ENCODE measurements at regions not wholly inside any gene's neighbourhood (a gene's known extent, or its start where the extent isn't known, plus 50 kb on each side); places are given as distances from the start of the nearest gene placed in this dataset.

DNA sequence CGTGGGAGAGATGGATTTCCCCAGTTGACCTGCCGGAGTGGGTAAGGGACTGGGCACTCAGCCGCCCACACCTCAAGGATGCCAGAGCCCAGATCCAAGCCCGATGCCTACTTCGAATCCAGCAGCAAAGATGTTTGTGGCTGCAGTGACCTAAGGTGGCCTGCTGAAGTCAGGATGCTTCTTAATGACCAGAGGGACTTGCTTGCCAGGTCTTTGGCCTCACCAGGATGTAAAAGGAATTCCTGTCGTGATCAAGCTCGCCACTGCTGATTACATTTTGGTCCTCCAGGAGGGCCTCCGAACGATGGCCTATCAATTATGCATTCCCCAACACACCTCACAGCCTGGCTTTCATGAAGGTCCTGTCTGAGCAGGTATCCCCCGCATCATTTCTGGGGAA, 349.5 kb upstream of the ZMIZ1 start:
- TF ChIP-seq CTCF (conservative IDR thresholded peaks at IDR 0.05 in 1 of 2, IDR thresholded peaks at IDR 0.05 in 1 of 2; ENCODE audit: extremely low read depth in 1 of 2, insufficient read depth in 1 of 2, low read depth in 1 of 2, low read length in 2 of 2), result no peak
- no peak for TF ChIP-seq EZH2 (IDR thresholded peaks at IDR 0.05; ENCODE audit: borderline replicate concordance, low read length)

Data from mammary epithelial cell (primary cell).